Activated B cell treated with CpG ODN at 0.5 μM for 24 hours (primary cell): ENCODE measurements at regions not wholly inside any gene's neighbourhood (a gene's known extent, or its start where the extent isn't known, plus 50 kb on each side); places are given as distances from the start of the nearest gene placed in this dataset.
"Not testable (repeated sequence)": the region's sequence is repeated elsewhere in the genome, so short reads cannot be mapped to it uniquely, and the experiment has no call there.

Experiments
- ATAC-seq: fragments of 200-7000 bp; cut with Tn5 transposase; one replicate; pipeline ENCODE4 v1.10.0; 2021; ENCODE audit warnings: low read depth, mild to moderate bottlenecking, moderate library complexity
- CTCF ChIA-PET: fragments of 350-600 bp; sonication (Branson Sonifier 250); formaldehyde crosslinking; loops from one replicate; lab custom pipeline; 2021; ENCODE audit warnings: antibody characterized with exemption; lab: Charles Lee
- POLR2A ChIA-PET: fragments of 350-600 bp; sonication (Branson Sonifier 250); formaldehyde crosslinking; loops from one replicate; lab custom pipeline; 2021; ENCODE audit warnings: antibody characterized with exemption; lab: Charles Lee
- DNase-seq: peaks from one replicate; pipeline ENCODE4 v3.0.0; 2022
- H3K27ac Mint-ChIP-seq: one replicate; pipeline ENCODE4 v1.8.0; 2020; ENCODE audit warnings: mixed read lengths
- H3K27me3 Mint-ChIP-seq: one replicate; pipeline ENCODE4 v1.8.0; 2021; ENCODE audit warnings: mixed read lengths
- H3K36me3 Mint-ChIP-seq: one replicate; pipeline ENCODE4 v1.8.0; 2021; ENCODE audit warnings: low read depth, mixed read lengths
- H3K4me1 Mint-ChIP-seq: one replicate; pipeline ENCODE4 v1.8.0; 2021; ENCODE audit warnings: mixed read lengths
- H3K4me3 Mint-ChIP-seq: one replicate; pipeline ENCODE4 v1.8.0; 2020; ENCODE audit warnings: mild to moderate bottlenecking, mixed read lengths
- H3K9me3 Mint-ChIP-seq: one replicate; pipeline ENCODE4 v1.8.0; 2020; ENCODE audit warnings: mixed read lengths
- intact Hi-C: fragments of 100-400 bp; cut with micrococcal nuclease; formaldehyde crosslinking; loops from one replicate; pipeline ENCODE4 v1.15.1; 2024
- TF ChIP-seq, protein P1 (sequence below): fragments of 200-600 bp; IDR thresholded peaks from one replicate; pipeline ENCODE4 v1.8.0; 2022; ENCODE audit warnings: antibody characterized with exemption, mild to moderate bottlenecking

DNA sequence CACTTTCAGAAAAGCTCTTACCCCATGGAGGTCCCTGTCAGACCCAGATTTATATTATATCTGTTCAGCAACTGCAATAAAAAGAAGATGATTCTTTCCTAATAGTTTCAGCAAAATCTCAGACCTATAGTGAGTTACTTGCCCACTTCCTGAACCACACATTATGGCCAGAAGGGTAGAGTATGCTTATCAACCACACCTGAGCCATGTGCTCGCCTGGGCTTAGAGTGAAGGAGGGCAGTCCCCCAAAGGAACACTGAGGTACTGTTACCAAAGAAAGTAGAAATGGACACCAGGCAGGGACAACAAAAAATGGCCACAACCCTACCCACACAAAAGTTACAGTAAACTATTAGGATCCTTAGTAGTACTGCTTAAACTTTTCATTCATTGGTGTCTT is 128.7 kb downstream of the ZNF608 start:
- no peak overlapping the region for H3K27ac Mint-ChIP-seq
- ChIA-PET CTCF (no interaction called here), POLR2A (no interaction called here)
- H3K27me3 Mint-ChIP-seq, result no peaks in the 10 kb centered on the region
- no peak overlapping the region for H3K4me3 Mint-ChIP-seq
- no peak for ATAC-seq
- no peaks in the 10 kb centered on the region for H3K9me3 Mint-ChIP-seq
- intact Hi-C loops, result no loop called here
- DNase-seq, result no peak
- H3K36me3 Mint-ChIP-seq, result no peaks in the 10 kb centered on the region
- no peaks in the 10 kb centered on the region for H3K4me1 Mint-ChIP-seq
- TF ChIP-seq, protein P1, sequence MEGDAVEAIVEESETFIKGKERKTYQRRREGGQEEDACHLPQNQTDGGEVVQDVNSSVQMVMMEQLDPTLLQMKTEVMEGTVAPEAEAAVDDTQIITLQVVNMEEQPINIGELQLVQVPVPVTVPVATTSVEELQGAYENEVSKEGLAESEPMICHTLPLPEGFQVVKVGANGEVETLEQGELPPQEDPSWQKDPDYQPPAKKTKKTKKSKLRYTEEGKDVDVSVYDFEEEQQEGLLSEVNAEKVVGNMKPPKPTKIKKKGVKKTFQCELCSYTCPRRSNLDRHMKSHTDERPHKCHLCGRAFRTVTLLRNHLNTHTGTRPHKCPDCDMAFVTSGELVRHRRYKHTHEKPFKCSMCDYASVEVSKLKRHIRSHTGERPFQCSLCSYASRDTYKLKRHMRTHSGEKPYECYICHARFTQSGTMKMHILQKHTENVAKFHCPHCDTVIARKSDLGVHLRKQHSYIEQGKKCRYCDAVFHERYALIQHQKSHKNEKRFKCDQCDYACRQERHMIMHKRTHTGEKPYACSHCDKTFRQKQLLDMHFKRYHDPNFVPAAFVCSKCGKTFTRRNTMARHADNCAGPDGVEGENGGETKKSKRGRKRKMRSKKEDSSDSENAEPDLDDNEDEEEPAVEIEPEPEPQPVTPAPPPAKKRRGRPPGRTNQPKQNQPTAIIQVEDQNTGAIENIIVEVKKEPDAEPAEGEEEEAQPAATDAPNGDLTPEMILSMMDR, result no peak

DNA sequence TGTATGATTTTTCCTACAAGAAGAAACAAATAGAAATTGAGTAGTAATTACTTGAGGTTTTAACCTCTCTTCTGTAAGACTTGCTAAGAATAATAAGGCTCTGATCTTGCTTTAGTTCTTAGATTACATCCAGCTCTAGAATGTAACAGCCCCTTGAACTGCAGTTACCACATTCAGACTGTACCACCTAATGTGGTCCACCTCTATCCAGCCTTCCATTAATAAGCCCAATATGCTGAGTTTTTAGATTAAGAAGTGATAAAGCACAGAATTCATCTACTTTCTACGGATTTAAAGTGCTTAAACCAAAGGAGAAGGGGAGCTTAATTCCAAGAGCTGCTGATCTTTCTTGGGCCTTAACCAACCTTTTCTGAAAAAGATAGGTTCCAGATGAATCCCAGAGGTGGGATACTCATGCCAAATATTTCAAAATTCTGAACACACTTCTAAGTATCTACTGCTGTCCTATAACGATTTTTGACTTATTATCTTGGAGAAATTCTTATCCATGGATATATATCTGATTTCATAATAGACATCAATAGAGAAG is 131.5 kb downstream of the ZNF608 start:
- H3K27me3 Mint-ChIP-seq, result no peaks in the 10 kb centered on the region
- ATAC-seq (no peak), DNase-seq (no peak)
- H3K9me3 Mint-ChIP-seq, result no peaks in the 10 kb centered on the region
- H3K27ac Mint-ChIP-seq, result no peak overlapping the region
- H3K4me1 Mint-ChIP-seq, result peaks cover 5% of the 10 kb centered on the region
- ChIA-PET CTCF (no interaction called here), POLR2A (no interaction called here)
- no peaks in the 10 kb centered on the region for H3K36me3 Mint-ChIP-seq
- H3K4me3 Mint-ChIP-seq, result no peak overlapping the region
- intact Hi-C loops, result no loop called here
- TF ChIP-seq, protein P1, result no peak

DNA sequence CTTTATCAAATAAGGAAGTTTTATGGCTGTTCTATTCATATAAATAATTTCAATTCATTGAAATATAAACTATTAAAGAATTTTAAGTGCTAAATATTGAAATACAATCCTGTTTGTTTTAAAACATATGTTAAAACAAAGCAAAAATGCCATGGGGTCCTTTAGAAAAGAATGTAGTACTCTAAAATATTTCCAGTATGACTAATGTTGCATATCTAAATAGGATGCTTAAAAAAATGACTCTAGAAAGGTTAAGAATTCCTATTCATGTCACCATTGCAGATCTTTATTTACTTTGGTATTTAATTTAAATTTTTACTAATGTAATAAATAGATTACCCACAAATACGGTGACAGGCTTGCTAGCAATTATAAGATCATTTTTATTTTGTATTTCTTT is 132.3 kb downstream of the ZNF608 start:
- POLR2A ChIA-PET, result no interaction called here
- H3K36me3 Mint-ChIP-seq, result no peaks in the 10 kb centered on the region
- peaks cover 9% of the 10 kb centered on the region for H3K4me1 Mint-ChIP-seq
- no peaks in the 10 kb centered on the region for H3K9me3 Mint-ChIP-seq
- no peak for ATAC-seq
- TF ChIP-seq, protein P1, result no peak
- CTCF ChIA-PET, result no interaction called here
- intact Hi-C loops, result no loop called here
- H3K4me3 Mint-ChIP-seq, result no peak overlapping the region
- no peak for DNase-seq
- no peak overlapping the region for H3K27ac Mint-ChIP-seq
- no peaks in the 10 kb centered on the region for H3K27me3 Mint-ChIP-seq

DNA sequence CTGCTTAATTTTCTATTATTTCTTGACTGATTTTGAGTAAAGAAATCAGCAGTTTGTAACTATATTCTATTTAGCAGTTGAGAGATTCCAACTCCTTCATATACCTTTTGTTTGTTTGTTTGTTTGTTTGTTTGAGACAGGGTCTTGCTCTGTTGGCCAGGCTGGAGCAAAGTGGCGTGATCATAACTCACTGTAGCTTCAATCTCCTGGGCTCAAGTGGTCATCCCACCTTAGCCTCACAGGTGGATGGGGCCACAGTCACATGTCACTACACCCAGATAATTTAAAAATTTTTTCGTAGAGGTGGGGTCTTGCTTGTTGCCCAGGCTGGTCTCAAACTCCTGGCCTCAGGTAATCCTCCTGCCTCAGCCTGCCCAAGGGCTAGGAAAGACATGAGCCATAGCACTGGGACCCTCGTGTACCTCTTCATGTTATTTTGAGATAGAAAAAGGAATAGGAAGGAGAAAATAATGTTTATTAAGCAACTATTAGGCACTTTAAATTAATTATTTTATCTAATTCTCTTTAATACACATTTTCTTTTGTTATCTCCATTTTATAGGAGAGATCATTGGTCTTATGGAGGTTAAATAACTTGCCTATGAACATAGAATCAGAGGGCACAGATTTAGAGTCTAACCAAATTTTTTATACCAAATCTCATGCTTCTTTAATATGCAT is 133.0 kb downstream of the ZNF608 start:
- no peaks in the 10 kb centered on the region for H3K27me3 Mint-ChIP-seq
- intact Hi-C loops, result no loop called here
- no peak for ATAC-seq
- peaks cover 9% of the 10 kb centered on the region for H3K4me1 Mint-ChIP-seq
- no peak overlapping the region for H3K27ac Mint-ChIP-seq
- H3K4me3 Mint-ChIP-seq, result no peak overlapping the region
- no peaks in the 10 kb centered on the region for H3K9me3 Mint-ChIP-seq
- TF ChIP-seq, protein P1, result no peak
- ChIA-PET POLR2A (no interaction called here), CTCF (no interaction called here)
- DNase-seq, result no peak
- no peaks in the 10 kb centered on the region for H3K36me3 Mint-ChIP-seq

DNA sequence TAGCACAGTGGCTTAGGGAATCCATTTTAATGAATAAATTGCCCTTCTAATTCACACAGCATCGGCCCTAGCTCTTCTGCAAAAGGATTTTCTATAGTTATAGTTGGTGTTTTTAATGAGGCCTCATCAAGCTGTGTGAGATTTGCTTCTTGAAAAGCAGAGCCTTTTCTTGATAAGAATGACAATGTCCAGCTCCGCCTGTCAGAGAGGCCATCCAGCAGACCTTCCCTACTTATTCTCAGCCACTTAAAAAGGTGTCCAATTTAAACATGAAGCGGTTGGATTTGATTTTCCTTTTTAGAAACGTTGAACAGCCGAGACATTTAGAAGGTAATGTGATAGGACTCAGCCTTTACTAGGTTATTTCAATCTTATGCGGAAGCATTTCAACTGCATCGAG is 134.4 kb downstream of the ZNF608 start:
- H3K27ac Mint-ChIP-seq, result no peak overlapping the region
- H3K4me3 Mint-ChIP-seq, result no peak overlapping the region
- intact Hi-C loops, result no loop called here
- POLR2A ChIA-PET, result interaction anchor here (1.3 kb wide), 1 partner anchor 13 kb away, joined by 3 read pairs; no protein-coding TSS in a partner anchor
- peaks cover 9% of the 10 kb centered on the region for H3K4me1 Mint-ChIP-seq
- no peak for ATAC-seq
- TF ChIP-seq, protein P1, result no peak
- no peaks in the 10 kb centered on the region for H3K27me3 Mint-ChIP-seq
- no peaks in the 10 kb centered on the region for H3K9me3 Mint-ChIP-seq
- no peak for DNase-seq
- H3K36me3 Mint-ChIP-seq, result no peaks in the 10 kb centered on the region
- CTCF ChIA-PET, result no interaction called here

DNA sequence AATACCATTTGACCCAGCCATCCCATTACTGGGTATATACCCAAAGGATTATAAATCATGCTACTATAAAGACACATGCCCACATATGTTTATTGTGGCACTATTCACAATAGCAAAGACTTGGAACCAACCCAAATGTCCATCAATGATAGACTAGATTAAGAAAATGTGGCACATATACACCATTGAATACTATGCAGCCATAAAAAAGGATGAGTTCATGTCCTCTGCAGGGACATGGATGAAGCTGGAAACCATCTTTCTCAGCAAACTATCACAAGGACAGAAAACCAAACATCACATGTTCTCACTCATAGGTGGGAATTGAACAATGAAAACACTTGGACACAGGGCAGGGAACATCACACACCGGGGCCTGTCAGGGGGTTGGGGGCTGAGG is 135.2 kb downstream of the ZNF608 start:
- H3K27ac Mint-ChIP-seq, ATAC-seq, H3K27me3 Mint-ChIP-seq, H3K4me1 Mint-ChIP-seq, H3K9me3 Mint-ChIP-seq, H3K4me3 Mint-ChIP-seq, POLR2A ChIA-PET, CTCF ChIA-PET, H3K36me3 Mint-ChIP-seq, DNase-seq, intact Hi-C loops: not testable (repeated sequence)

DNA sequence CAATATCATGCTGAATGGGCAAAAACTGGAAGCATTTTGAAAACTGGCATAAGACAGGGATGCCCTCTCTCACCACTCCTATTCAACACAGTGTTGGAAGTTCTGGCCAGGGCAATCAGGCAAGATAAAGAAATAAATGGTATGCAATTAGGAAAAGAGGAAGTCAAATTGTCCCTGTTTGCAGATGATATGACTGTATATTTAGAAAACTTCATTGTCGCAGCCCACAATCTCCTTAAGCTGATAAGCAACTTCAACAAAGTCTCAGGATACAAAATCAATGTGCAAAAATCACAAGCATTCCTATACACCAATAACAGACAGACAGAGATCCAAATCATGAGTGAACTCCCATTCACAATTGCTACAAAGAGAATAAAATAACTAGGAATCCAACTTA is 136.8 kb downstream of the ZNF608 start:
- H3K27me3 Mint-ChIP-seq, DNase-seq, POLR2A ChIA-PET, H3K9me3 Mint-ChIP-seq, H3K27ac Mint-ChIP-seq, CTCF ChIA-PET, ATAC-seq, H3K36me3 Mint-ChIP-seq, H3K4me1 Mint-ChIP-seq, intact Hi-C loops, H3K4me3 Mint-ChIP-seq: not testable (repeated sequence)
